HG02642 (cell line): ENCODE measurements at regions not wholly inside any gene's neighbourhood (a gene's known extent, or its start where the extent isn't known, plus 50 kb on each side); places are given as distances from the start of the nearest gene placed in this dataset.

Experiments used
- ATAC-seq: cut with Tn5 transposase; IDR thresholded peaks from one replicate; pipeline ENCODE4 v1.9.1; 2021; ENCODE audit warnings: mild to moderate bottlenecking; ENCODE audit not compliant: unreplicated experiment, poor library complexity

DNA sequence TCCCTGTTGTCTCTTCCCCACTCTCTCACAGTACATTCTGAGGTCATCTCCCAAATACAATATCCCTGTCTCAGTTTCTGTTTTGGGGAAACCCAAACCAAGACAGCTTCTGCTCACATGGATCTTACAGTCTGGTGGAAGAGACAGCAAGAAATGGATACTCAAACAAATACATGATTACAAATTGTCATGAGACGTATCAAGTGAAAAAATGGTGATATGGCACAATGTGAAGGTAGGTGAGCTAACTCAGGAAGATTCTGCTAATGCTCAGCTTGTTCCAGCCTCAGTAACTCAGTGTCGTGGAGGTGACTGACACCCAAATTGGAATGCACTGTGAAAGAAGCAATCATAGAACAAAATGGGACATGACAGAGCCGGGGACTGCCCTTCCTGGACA is 68.3 kb downstream of the CHST1 start:
- no peak for ATAC-seq

DNA sequence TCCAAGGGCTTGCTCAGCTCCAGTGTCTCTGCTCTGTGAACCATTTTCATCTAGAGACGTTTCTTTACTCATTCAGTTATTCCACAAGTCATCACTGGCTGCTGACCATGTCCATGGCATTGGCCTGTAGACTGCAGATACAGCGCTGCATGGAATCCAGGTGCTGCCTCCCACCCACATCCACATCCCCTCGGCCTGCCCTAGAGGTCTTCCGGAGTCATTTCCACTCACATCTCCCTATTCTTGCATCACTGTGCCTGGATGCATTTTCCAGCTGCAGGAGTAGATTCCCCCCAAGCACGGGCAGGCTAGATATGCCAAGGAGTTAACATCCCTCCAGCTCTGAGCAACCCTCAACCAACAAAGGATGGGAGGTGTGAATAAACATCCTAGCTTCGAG is 68.9 kb downstream of the CHST1 start:
- no peak for ATAC-seq

- ATAC-seq: no peak
Observed at GRCh38 chr11:45593992-45594391, 71.4 kb downstream of the CHST1 start.

DNA sequence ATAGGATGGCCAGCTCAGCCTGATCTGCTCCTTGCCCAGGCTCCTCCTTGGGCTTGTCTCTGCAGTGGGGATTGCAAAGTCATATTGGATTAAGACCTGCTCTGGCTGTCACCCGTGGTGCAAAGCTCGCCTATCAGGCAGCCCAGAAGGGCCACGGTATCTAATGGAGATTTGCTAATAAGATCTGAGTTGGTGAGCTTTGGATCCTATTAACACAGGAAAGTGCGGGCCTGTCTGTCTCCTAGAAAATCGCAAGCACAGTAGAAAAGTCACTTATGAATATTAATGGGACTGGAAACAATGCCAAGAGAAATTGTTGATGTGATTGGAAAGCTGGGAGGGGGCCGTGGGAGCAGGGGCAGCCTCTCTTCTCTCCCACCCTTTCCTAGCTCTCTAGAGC is 72.8 kb downstream of the CHST1 start:
- no peak for ATAC-seq

- no peak for ATAC-seq
Observed at GRCh38 chr11:45590743-45591142, 74.7 kb downstream of the CHST1 start.

- ATAC-seq: no peak
Observed at GRCh38 chr11:45585205-45585604, 80.2 kb downstream of the CHST1 start.

DNA sequence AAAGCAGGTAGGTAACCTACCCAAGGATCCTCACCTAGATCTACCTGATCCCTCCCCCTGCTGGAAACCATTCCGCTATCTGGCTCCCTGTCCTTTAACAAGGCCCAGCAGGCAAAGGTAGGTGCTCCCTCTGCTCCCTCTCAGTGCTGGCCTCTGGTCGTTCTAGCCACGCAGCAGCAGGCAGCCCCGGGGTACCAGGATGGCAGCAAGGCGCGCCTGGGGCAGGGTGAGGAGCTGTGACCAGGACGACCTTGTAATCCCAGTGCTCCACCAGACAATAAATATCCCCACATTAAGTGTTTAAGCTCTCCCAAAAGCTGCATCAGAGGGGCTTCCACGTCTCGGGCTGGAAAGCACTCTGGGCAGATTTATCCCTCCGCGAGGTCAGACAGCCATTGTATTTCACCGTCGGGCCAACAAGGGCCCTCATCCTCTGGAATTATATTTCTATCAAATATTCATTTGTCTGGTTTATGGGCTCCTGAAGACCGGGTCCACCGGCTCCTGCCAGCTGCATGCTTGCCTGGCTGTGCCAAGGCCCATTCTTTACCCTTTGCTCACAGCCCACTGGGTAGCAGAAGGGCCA is 81.3 kb downstream of the CHST1 start:
- ATAC-seq: no peak

GRCh38 chr11:45580399-45580798 is 85.0 kb downstream of the CHST1 start:
- no peak for ATAC-seq

DNA sequence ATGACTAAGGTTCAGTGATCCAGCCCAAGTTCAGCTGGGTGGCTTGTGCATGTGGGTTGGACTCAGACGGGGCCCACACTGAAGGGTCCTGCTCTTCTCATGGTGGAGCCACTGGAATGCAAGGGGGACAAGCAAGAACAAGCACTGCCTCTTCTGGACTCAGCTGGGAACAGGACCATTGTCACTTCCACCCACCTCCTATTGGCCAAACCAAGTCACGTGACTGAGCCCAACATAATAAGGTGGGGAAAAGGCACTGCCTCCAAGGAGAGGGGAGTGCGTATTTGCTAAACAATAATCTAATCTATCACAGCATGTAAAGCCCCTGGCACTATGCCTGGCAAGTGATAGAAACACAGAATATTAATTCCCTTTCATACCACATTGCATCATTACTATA is 87.1 kb downstream of the CHST1 start:
- ATAC-seq: no peak

DNA sequence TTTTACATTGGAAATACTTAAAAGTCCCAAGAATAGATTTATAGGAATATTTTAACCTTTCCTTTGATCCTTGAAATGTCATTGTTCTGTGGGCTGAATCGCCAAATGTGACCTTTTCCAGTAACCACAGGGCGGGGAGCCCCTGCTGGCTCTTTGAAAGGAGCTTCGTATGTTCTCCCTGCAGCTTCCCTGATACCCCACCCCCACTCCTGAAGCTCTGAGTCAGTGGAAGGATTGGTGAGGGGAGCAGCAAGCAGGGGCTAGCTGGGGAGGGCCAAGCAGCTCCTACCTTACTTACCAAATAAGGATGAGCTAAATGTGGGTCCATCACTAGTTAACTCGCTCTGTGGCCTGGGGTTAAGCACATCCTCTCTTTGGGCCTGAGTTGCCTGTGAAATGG is 87.7 kb downstream of the CHST1 start:
- ATAC-seq: no peak

GRCh38 chr11:45576461-45577215 is 88.8 kb downstream of the CHST1 start:
- ATAC-seq: no peak

GRCh38 chr11:45573728-45574127 is 91.7 kb downstream of the CHST1 start:
- no peak for ATAC-seq

- no peak for ATAC-seq
Observed at GRCh38 chr11:45572354-45573123, 92.9 kb downstream of the CHST1 start.

DNA sequence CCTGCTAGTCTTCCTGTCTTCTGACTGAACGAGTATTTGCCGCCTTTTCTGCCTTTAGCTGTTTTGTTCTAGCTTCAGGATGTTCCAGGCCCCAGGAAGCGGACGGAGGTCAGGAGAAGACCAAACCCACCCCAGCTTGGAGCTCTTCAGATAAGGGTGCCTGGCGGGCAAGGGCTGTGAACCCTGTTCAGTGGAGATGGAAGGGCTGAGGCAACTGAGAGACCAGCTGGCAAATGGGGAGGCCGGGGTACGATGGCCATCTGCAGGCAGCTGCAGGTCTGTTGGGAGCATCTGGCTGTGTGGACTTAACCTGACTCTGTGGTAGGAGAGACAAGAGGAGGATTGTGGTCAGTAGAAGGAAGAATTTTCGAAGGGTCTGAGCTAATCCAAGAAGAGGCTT is 95.6 kb downstream of the CHST1 start:
- ATAC-seq: no peak

- ATAC-seq: no peak
Observed at GRCh38 chr11:45568049-45568448, 97.4 kb downstream of the CHST1 start.

DNA sequence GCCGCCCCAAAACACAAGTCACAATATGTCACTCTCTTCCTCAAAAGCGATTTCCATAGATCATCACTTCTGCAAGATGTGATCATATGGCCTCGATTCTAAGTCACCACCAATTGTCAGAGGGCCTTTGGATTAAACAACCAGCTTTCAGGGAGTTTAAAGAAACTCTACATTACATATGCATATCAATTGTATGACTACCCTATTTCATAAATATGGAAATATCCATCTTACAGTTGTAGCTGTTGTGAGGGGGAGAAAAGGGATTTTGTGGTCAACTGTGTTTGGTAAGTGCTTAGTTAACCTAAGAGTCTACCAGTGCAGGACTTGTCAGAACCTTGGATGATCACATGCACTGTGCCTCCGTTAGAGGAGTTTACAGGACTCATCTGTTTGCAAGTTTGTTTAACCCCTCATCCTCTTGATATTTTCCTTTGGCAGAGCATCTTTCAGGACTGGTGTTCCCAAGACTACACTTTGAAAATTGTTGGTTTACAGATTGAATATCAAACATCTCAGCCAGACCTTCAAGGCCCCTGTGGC is 99.9 kb downstream of the CHST1 start:
- ATAC-seq: no peak

DNA sequence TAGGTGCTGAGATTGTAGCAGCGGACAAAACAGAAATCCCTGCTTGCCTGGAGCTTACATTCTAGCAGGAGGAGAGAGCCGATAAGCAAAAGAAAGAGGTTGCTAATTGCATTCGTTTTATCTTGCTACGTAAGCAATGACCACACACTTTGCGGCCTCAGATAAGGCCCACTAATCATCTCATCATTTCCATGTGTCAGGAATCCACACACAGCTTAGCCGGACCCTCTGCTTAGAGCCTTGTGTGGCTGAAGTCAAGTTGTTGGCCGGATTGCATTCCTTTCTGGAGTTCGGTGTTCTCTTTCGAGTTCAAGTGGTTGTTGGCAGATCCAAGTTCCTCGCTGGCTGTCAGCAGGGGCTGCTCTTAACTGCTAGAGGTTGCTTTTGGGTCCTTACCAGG is 101.6 kb downstream of the CHST1 start:
- no peak for ATAC-seq

DNA sequence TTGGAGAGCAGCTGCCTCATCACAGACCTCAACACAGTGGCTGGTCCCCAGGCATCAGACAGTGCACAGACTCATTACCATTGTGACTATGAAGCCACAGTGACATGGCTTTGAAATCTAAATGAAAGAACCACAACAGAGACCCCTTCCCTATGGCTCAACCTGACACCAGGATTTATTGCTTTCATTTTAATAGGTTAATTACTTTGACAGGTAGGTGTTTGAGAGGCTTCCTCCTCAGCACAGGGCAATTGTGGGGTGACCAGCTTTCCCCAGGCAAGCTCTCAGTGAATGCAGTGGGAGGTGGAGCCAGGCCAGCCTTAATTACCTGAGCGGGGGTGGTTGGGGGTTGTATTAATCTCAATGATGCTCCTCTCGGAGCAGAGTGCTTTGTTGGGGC is 102.3 kb downstream of the CHST1 start:
- ATAC-seq: no peak

DNA sequence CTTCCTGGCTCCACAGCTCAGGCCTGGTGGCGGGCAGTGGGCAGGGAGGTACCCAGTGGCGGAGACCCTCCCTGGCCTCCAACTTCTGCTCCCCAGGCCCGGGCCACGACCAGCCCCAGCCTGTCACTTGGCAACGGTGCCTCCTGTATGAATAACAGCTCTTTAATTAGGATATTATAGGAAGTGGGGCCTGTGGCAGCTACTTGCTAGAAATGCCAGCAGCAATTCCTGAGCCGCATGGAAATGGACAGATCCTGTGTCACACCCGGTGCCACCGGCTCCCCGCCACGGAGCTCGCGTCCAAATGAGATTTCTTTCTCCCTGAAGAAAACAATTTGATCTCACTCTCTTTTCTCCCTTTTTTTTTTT is 104.5 kb downstream of the CHST1 start:
- no peak for ATAC-seq

- no peak for ATAC-seq
Observed at GRCh38 chr11:45560155-45560912, 105.1 kb downstream of the CHST1 start.
